ENCODE measurements at regions not wholly inside any gene's neighbourhood (a gene's known extent, or its start where the extent isn't known, plus 50 kb on each side); places are given as distances from the start of the nearest gene placed in this dataset.

DNA sequence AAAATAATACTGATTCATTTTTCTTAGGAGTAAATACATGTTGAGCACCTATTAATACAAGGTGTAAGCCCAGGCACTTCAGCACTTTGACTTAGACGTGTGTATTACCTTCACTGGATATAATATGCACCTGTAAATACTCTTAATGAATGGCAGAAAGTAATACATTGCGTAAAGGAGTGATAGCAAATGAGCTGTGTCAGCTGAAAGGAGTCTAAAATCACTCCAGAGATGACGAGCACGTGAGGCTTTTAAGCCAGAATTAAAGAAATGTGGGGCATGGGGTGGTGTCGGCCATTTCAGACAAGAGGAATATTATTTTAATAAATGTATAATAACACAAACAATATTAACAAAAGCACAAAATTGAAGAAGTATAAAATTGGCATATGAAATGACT lies 722.7 kb downstream of the EPHA4 start:
- H3K27ac ChIP-seq, result no peak overlapping the region
- 90 to 94% methylated on average over 5 of the region's 5 CpGs for WGBS, 2 donors
- no peaks in the 10 kb centered on the region for H3K9me3 ChIP-seq
- no peaks in the 10 kb centered on the region for H3K36me3 ChIP-seq
- no peaks in the 10 kb centered on the region for H3K4me1 ChIP-seq
- H3K4me3 ChIP-seq (replicated peaks in 1 of 3), result no peak overlapping the region
- TF ChIP-seq POLR2A (IDR thresholded peaks at IDR 0.05), result no peak
- TF ChIP-seq, protein P1, sequence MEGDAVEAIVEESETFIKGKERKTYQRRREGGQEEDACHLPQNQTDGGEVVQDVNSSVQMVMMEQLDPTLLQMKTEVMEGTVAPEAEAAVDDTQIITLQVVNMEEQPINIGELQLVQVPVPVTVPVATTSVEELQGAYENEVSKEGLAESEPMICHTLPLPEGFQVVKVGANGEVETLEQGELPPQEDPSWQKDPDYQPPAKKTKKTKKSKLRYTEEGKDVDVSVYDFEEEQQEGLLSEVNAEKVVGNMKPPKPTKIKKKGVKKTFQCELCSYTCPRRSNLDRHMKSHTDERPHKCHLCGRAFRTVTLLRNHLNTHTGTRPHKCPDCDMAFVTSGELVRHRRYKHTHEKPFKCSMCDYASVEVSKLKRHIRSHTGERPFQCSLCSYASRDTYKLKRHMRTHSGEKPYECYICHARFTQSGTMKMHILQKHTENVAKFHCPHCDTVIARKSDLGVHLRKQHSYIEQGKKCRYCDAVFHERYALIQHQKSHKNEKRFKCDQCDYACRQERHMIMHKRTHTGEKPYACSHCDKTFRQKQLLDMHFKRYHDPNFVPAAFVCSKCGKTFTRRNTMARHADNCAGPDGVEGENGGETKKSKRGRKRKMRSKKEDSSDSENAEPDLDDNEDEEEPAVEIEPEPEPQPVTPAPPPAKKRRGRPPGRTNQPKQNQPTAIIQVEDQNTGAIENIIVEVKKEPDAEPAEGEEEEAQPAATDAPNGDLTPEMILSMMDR (IDR thresholded peaks at IDR 0.05), result no peak
- DNase-seq, result no peak
- intact Hi-C loops (cut with DNase I), result no loop called here
- H3K27me3 ChIP-seq, result no peaks in the 10 kb centered on the region

DNA sequence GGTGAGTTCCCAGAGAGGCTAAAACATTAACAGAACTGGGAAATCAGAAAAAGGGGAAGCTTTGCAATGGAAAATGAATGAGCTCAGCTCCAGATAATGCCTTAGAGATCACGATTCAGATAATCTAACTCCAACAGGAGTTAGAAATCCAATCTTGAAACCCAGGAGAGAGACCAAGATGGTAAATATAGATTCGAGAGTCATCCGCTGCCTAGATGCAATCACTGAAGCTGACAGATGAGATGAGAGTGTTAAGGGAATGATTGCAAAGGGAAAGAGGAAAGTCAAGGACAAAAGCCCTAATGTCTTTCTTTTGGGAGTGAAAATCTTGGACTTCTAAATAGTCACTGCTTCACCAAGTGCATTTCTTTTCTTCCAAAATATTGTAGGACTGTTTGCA lies 722.0 kb downstream of the EPHA4 start:
- Histone ChIP-seq H3K9me3 (no peaks in the 10 kb centered on the region), H3K27me3 (no peaks in the 10 kb centered on the region), H3K4me1 (no peaks in the 10 kb centered on the region), H3K4me3 (replicated peaks in 1 of 3) (no peak overlapping the region), H3K36me3 (no peaks in the 10 kb centered on the region), H3K27ac (no peak overlapping the region)
- no peak for TF ChIP-seq POLR2A (IDR thresholded peaks at IDR 0.05)
- TF ChIP-seq, protein P1 (IDR thresholded peaks at IDR 0.05), result no peak
- WGBS, 2 donors, result 69 to 73% methylated on average over 3 of the region's 3 CpGs
- intact Hi-C loops (cut with DNase I), result no loop called here
- no peak for DNase-seq

DNA sequence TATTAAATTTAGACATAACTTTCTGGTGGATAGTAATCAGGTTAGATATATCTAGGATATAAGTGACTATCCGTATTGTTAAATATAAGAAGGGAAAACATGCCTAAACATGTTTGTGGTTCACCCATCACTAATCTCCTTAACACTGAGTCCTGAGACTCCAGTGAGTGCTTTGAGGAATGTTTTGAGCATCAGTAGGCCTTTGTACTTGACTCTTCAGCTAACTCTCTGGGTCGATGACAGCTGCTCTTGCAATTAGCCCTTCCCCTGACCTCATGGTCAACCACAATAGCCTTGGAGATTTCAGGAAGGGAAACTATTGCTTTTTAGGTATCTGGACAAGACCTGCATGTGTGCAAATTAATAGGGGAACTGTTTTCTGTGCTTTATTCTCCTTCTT lies 716.8 kb downstream of the EPHA4 start:
- H3K27ac ChIP-seq, result no peak overlapping the region
- no peaks in the 10 kb centered on the region for H3K36me3 ChIP-seq
- no peaks in the 10 kb centered on the region for H3K9me3 ChIP-seq
- TF ChIP-seq, protein P1 (IDR thresholded peaks at IDR 0.05), result no peak
- TF ChIP-seq POLR2A (IDR thresholded peaks at IDR 0.05), result no peak
- H3K4me3 ChIP-seq (replicated peaks in 1 of 3), result no peak overlapping the region
- WGBS, 2 donors, result 55 to 67% methylated on average over 2 of the region's 2 CpGs
- intact Hi-C loops (cut with DNase I), result no loop called here
- no peak for DNase-seq
- no peaks in the 10 kb centered on the region for H3K4me1 ChIP-seq
- H3K27me3 ChIP-seq, result no peaks in the 10 kb centered on the region

DNA sequence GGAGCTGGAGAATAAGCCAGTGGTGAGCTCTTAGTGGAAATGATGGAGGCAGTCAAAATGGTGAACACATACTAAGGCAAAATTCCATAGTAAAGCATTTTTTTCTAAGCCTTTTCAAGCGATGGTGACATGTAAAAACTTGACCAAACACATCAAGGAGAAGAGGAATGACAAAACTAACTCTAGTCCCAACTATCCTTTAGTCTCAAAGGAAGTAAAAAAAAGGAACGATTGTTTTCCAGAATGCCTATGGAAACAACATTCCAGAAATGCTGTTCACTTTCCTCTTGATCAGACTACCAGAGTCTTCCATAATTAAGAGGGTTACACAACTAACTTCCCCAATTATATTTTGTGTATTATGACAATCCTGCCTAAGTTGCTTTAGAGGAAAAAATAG lies 715.6 kb downstream of the EPHA4 start:
- Histone ChIP-seq H3K36me3 (no peaks in the 10 kb centered on the region), H3K27ac (no peak overlapping the region), H3K27me3 (no peaks in the 10 kb centered on the region), H3K4me3 (replicated peaks in 1 of 3) (no peak overlapping the region), H3K9me3 (no peaks in the 10 kb centered on the region), H3K4me1 (no peaks in the 10 kb centered on the region)
- 73 to 75% methylated on average over 2 of the region's 2 CpGs for WGBS, 2 donors
- DNase-seq, result no peak
- intact Hi-C loops (cut with DNase I), result no loop called here
- TF ChIP-seq, protein P1 (IDR thresholded peaks at IDR 0.05), result no peak
- TF ChIP-seq POLR2A (IDR thresholded peaks at IDR 0.05), result no peak

DNA sequence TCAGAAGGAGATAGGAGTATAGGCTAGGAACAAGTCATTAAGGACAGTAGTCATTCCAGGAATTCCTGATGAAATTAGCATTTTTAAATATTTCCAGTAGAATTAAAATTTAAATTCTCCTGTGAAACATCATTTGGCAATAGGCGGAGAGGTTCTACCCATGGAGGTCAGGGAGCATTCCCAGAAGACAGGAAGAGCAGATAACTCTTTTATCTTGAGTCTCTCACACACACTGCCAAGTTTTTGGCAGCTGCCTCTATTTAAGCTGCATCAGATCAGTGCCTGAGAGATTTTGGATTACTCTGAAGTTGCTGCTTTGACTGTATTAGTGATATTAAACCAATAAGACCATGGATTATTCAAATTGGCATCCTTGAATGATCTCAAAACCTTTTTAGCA lies 714.7 kb downstream of the EPHA4 start:
- intact Hi-C loops (cut with DNase I), result no loop called here
- no peaks in the 10 kb centered on the region for H3K9me3 ChIP-seq
- no peak overlapping the region for H3K4me3 ChIP-seq (replicated peaks in 1 of 3)
- no peak for DNase-seq
- TF ChIP-seq, protein P1 (IDR thresholded peaks at IDR 0.05), result no peak
- no peak for TF ChIP-seq POLR2A (IDR thresholded peaks at IDR 0.05)
- WGBS, 2 donors, result 77 to 84% methylated on average over 1 of the region's 1 CpG
- no peaks in the 10 kb centered on the region for H3K27me3 ChIP-seq
- no peaks in the 10 kb centered on the region for H3K36me3 ChIP-seq
- H3K4me1 ChIP-seq, result no peaks in the 10 kb centered on the region
- no peak overlapping the region for H3K27ac ChIP-seq

Measured in thyroid gland (tissue), 4 donors.